H1 (cell line): ENCODE measurements at regions not wholly inside any gene's neighbourhood (a gene's known extent, or its start where the extent isn't known, plus 50 kb on each side); places are given as distances from the start of the nearest gene placed in this dataset.

Source experiments
- YY1 ChIP-seq: IDR thresholded peaks from 2 replicates; pipeline ENCODE4 v1.6.1; 2011; ENCODE audit warnings: low read depth, mild to moderate bottlenecking, low read length
- TF ChIP-seq, protein P1 (sequence below), 3 experiments: IDR thresholded peaks; 1 replicate in 2 of 3; 2 replicates in 1 of 3; pipeline versions ENCODE4 v1.5.1 to v1.6.1; 2011; ENCODE audit warnings: low read length in 3 of 3, mild to moderate bottlenecking in 3 of 3, inconsistent platforms in 2 of 3, low read depth in 1 of 3, moderate library complexity in 1 of 3; ENCODE audit not compliant: insufficient read depth in 1 of 3; ENCODE audit errors: control extremely low read depth in 1 of 3
- TF ChIP-seq, protein P2 (sequence below): IDR thresholded peaks from 2 replicates; pipeline ENCODE4 v1.6.1; 2011; ENCODE audit warnings: low read depth, mild to moderate bottlenecking, low read length; ENCODE audit not compliant: insufficient read depth

DNA sequence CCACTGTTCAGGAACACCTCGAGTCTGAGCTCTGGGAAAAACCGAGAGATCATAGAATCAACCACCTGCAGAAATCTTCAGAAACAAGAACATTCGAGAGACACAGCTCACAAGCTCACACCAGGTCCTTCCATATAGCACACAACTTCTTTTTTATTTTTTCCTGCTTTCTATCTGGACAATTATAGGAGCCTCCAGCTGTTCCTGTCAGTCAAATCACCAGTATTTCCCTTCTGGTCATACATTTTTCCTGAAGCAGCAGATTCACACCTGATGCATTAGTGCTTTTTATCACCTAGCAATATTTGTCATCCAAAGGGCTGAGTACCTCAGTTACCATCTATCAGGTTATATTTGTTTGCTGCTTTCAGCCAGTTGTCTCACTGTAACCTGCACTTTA is 323.5 kb downstream of the FOXO1 start:
- TF ChIP-seq, protein P1, sequence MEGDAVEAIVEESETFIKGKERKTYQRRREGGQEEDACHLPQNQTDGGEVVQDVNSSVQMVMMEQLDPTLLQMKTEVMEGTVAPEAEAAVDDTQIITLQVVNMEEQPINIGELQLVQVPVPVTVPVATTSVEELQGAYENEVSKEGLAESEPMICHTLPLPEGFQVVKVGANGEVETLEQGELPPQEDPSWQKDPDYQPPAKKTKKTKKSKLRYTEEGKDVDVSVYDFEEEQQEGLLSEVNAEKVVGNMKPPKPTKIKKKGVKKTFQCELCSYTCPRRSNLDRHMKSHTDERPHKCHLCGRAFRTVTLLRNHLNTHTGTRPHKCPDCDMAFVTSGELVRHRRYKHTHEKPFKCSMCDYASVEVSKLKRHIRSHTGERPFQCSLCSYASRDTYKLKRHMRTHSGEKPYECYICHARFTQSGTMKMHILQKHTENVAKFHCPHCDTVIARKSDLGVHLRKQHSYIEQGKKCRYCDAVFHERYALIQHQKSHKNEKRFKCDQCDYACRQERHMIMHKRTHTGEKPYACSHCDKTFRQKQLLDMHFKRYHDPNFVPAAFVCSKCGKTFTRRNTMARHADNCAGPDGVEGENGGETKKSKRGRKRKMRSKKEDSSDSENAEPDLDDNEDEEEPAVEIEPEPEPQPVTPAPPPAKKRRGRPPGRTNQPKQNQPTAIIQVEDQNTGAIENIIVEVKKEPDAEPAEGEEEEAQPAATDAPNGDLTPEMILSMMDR (IDR thresholded peaks at IDR 0.05; ENCODE audit: control extremely low read depth in 1 of 3, insufficient read depth in 1 of 3, low read depth in 1 of 3, low read length in 3 of 3): no peak
- TF ChIP-seq, protein P2, sequence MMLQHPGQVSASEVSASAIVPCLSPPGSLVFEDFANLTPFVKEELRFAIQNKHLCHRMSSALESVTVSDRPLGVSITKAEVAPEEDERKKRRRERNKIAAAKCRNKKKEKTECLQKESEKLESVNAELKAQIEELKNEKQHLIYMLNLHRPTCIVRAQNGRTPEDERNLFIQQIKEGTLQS: no peak
- no peak for TF ChIP-seq YY1
